ENCODE measurements at regions not wholly inside any gene's neighbourhood (a gene's known extent, or its start where the extent isn't known, plus 50 kb on each side); places are given as distances from the start of the nearest gene placed in this dataset.

DNA sequence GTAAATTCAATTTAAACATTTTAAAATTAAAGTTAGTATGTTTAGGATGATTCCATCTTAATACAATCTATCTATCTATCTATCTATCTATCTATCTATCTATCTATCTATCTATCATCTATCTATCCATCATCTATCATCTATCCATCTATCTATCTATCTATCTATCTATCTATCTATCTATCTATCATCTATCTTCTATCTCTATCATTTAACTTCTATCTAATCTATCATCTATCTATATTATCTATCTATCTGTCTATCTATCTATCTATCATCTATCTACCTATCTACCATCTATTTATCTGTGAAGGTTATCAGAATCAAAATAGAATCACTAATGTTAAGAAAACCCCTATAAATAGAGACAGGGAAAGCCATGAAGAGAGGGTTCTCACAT is 78.3 kb downstream of the RAMP3 start:
- DNase-seq, result no peak

GRCh38 chr7:45236666-45237065 is 79.1 kb downstream of the RAMP3 start:
- peak; percentile 14 for DNase-seq

- peak; percentile 25 for DNase-seq
These were observed 80.3 kb downstream of the RAMP3 start for GRCh38 chr7:45237788-45238461.

GRCh38 chr7:45238806-45239205 is 81.2 kb downstream of the RAMP3 start:
- DNase-seq, result peak; percentile 55

GRCh38 chr7:45239486-45239885 is 81.9 kb downstream of the RAMP3 start:
- DNase-seq, result peak; percentile 32

DNA sequence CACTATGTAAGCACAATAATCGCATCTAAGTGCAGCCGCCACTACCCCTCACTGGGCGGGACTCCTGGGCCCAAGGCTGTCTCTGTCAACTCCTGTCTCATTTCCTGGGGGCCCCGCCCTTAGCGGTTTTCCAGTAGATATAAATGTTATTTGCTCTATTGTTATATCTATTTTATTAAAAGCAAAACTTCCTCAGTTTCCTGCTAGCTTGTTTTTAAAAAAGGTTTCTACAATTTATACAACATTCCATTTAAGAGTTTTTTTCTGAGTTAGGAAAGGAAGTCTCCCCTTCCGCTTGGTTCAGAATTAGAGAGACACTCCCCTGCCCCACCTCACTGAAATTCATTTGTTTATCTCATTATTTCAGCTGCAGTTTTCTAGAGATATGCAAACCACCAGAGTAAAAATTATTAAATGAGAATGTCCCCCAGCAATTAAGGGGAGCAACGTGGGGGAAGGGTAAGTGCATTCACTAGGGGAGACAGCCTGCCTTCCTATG is 82.7 kb downstream of the RAMP3 start:
- no peak for DNase-seq

- no peak for DNase-seq
These were observed 83.3 kb downstream of the RAMP3 start for GRCh38 chr7:45240926-45241325.

GRCh38 chr7:45241339-45242109 is 83.9 kb downstream of the RAMP3 start:
- no peak for DNase-seq

GRCh38 chr7:45242261-45242660 is 84.7 kb downstream of the RAMP3 start:
- DNase-seq, result no peak

- DNase-seq, result peak; percentile 17
These were observed 85.1 kb downstream of the RAMP3 start for GRCh38 chr7:45242698-45243097.

GRCh38 chr7:45244981-45245380 is 87.4 kb downstream of the RAMP3 start:
- DNase-seq, result no peak

GRCh38 chr7:45246339-45246738 is 88.7 kb downstream of the RAMP3 start:
- no peak for DNase-seq

- no peak for DNase-seq
These were observed 94.7 kb downstream of the RAMP3 start for GRCh38 chr7:45252248-45252647.

GRCh38 chr7:45252857-45253256 is 95.3 kb downstream of the RAMP3 start:
- no peak for DNase-seq

DNA sequence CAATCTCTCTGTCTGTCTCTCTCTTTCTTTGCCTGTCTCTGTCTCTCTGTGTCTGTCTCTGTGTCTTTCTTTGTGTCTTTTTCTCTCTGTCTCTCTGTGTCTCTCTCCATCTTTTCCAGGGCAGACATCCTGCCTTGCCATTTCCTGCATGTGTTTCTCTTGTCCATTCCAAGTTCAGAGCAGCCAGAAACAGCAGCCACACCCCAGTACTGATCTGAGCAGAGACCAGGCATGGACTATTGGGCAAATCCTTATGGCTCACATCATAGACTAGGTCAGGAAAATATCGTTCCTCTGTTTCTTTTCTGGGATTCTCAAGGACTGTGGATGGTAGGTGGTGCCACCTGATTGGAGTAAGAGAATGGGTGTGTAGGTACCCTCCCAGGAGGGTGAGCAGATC is 95.8 kb downstream of the RAMP3 start:
- no peak for DNase-seq

DNA sequence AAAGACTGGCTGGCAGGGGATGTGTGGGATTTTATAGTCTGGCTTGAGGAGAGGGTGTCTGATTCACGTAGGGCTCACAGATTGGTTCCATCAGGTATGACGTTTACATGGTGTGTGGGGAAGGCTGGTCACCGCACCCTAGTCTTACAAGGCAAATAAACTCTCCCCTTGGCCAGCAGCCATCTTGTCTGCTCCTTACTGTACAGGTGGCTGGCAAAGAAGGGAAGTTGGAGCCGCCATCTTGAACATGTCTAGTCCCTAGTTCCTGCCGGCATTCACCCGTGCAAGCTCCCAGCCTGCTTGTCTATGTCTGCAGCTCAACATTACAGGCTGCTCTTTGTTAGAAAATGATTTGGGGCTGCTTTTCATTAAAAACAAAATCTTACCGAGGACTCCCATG is 97.6 kb downstream of the RAMP3 start:
- DNase-seq, result no peak

DNA sequence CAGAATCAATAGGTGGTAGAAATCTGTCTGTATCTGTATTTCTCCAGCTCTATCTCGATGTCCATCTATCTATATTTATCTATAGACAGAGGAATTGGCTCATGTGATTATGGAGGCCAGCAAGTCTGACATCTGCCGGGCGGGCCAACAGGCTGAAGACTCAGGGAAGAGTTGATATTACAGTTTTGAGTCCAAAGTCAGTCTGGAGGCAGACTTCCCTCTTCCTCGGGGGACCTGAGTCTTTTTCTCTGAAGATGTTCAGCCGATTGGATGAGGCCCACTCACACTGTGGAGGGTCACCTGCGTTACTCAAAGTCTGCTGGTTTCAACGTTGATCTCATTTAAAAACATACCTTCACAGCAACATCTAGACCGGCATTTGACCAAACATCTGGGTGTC is 98.7 kb downstream of the RAMP3 start:
- no peak for DNase-seq

GRCh38 chr7:45256775-45257174 is 99.2 kb downstream of the RAMP3 start:
- DNase-seq, result no peak

DNA sequence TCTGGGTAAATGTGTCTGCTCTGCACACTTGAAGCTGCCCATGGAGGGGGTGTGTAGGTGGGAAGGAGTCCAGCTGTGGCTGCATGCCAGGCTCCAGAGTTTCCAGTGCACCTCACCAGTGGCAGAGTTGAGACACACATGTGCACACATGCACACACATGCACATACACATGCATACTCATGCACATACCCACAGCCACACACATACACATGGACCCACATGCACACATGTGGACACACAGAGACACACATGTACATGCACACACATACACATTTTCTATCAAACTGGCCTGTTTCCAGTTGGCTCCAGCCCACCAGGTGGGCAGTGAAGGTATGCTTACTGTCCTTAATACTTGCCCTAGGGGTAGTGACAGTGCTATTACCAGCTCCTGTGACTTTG is 99.7 kb downstream of the RAMP3 start:
- no peak for DNase-seq

DNA sequence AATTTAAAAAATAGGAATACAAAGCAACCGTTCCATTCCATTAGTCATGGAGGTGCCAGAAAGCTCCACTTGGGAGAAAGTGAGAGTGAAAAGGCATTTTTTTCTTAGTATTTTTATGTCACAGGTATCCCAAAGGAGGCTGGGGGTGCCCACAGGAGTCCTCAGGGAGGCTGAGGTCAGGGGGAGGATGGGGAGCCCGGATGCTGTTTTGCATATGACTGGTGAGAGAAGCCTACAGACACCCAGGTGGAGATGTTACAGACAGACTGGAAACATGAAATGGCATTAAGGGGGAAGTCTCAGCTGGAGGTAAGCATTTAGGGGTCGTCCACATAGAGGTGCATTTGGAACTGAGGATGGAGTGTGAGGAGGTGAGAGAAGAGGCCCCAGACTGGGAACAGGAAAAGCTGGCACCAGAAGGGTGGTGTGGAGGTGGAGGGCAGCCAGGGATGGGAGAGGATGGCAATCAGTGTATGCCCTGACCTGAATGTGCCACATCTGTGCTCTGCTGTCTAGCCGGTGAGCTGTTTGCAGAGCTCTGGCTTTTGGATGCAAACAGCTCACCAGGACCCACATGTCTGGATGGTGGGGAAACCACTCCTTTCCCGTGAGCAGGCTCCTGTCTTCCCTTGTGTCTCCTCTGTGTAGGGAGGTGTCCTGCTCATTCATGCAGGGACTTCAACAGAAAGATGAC is 101.1 kb downstream of the RAMP3 start:
- no peak for DNase-seq

DNA sequence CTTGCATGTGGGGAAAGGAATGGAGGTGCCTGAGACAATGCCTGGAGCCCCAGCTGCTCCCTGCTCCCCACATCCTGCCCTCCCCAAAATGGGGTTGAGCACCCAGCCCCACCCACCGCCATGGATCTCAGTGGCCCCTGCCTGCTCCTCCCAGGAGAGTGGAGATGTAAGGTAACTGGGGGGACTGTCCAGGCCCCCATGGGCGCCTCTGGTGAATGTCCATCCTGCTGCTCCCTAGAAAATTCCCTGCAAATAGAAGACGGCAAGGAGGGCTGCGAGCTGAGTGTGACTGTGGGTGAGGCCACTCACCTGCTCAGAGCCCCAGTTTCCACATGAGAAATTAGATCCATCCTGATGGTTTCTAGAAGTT is 101.6 kb downstream of the RAMP3 start:
- DNase-seq, result no peak

- DNase-seq, result peak; percentile 90
These were observed 102.5 kb downstream of the RAMP3 start for GRCh38 chr7:45259966-45260646.

GRCh38 chr7:45267262-45267661 is 109.7 kb downstream of the RAMP3 start:
- no peak for DNase-seq
